ENCODE measurements at regions not wholly inside any gene's neighbourhood (a gene's known extent, or its start where the extent isn't known, plus 50 kb on each side); places are given as distances from the start of the nearest gene placed in this dataset.

DNA sequence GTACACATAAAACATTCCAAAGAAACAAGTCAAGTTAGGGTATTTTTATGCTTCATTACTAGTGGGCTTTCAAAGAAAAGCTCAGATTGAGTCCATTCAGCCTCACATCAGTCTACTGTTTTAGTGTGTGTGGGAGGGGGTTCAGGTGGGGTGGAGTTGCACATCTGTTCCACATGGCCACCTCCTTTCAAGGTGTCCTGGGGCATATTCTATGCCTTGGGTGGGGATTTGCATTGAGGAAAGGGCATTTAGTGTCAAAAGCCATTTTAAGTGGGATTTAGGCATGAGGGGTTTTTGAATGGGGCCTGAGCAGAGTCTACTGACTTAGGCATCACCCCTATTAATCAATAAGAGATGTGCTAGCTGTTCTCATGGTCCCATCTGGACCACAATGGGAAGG is 983.1 kb downstream of the TLE4 start:
- Histone ChIP-seq H3K36me3 (ENCODE audit: control insufficient read depth, insufficient read depth, low read length) (no peaks in the 10 kb centered on the region), H3K9me3 (ENCODE audit: control insufficient read depth, insufficient read depth, low read length) (no peaks in the 10 kb centered on the region), H3K4me3 (ENCODE audit: low read depth, low read length) (no peak overlapping the region), H3K27me3 (ENCODE audit: control insufficient read depth, insufficient read depth, low read length) (no peaks in the 10 kb centered on the region), H3K4me1 (ENCODE audit: control insufficient read depth, insufficient read depth, low read length) (no peaks in the 10 kb centered on the region), H3K9ac (ENCODE audit: low read depth, low read length) (no peak overlapping the region)

DNA sequence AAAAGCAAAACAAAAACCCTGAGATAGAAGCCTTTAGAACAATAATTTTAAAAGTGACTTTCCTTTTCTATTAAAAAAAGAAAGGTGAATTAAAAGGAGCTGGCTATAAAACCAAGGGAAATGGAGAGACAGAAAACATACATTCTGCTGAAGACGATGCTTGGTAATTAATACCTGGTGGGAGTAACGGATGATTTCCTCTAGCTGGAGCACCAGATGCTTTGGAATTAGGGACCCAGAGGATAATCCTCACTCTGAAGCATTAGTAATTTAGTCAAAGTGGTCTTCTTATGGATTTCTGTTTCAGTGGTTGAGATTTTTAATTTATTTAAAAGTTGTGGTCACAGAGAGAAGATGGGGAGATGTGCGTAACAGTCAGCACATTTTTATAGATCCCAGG is 982.5 kb downstream of the TLE4 start:
- H3K36me3 ChIP-seq (ENCODE audit: control insufficient read depth, insufficient read depth, low read length): no peaks in the 10 kb centered on the region
- H3K9me3 ChIP-seq (ENCODE audit: control insufficient read depth, insufficient read depth, low read length): no peaks in the 10 kb centered on the region
- H3K4me1 ChIP-seq (ENCODE audit: control insufficient read depth, insufficient read depth, low read length): no peaks in the 10 kb centered on the region
- no peak overlapping the region for H3K4me3 ChIP-seq (ENCODE audit: low read depth, low read length)
- H3K27me3 ChIP-seq (ENCODE audit: control insufficient read depth, insufficient read depth, low read length): no peaks in the 10 kb centered on the region
- H3K9ac ChIP-seq (ENCODE audit: low read depth, low read length): no peak overlapping the region

DNA sequence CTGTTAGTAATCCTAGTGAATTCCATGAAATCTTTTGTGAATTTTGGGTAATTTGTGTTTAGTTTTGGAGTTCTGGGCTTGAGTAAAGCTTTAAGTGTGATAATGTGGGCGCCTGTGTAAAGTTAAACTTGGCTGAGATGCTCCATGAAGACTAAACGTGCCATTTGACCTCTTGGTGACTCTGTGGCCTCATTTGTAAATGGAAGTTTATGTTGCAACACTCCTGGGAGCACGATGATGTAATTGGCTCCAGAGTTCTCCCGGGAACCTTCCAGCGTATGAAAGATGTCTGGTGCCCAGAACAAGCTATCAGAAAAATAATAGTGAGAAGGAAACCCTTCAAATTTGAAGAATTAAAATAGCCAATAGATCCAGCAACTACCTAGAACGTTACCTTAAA is 981.2 kb downstream of the TLE4 start:
- H3K4me1 ChIP-seq (ENCODE audit: control insufficient read depth, insufficient read depth, low read length): no peaks in the 10 kb centered on the region
- no peak overlapping the region for H3K4me3 ChIP-seq (ENCODE audit: low read depth, low read length)
- H3K27me3 ChIP-seq (ENCODE audit: control insufficient read depth, insufficient read depth, low read length): no peaks in the 10 kb centered on the region
- H3K9ac ChIP-seq (ENCODE audit: low read depth, low read length): no peak overlapping the region
- H3K36me3 ChIP-seq (ENCODE audit: control insufficient read depth, insufficient read depth, low read length): no peaks in the 10 kb centered on the region
- no peaks in the 10 kb centered on the region for H3K9me3 ChIP-seq (ENCODE audit: control insufficient read depth, insufficient read depth, low read length)

DNA sequence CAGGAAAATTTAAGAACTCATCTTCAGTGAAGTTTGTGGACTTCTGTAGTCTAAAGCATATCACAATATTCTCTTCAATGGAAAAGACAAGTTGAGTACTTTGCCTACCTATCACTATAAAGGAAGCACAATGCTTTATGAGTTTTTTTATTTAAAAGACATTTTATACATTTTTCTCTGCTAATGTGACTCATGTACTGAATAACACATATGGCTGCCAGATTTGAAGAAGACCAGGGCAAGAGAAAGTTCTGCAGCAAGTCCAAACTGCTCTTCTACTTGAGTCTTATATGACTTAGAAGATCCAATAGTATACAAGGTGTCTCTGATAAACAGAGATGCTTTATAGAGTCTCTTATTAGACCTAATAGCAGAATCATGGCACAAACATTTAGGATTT is 978.4 kb downstream of the TLE4 start:
- Histone ChIP-seq H3K9me3 (ENCODE audit: control insufficient read depth, insufficient read depth, low read length) (no peaks in the 10 kb centered on the region), H3K9ac (ENCODE audit: low read depth, low read length) (no peak overlapping the region), H3K36me3 (ENCODE audit: control insufficient read depth, insufficient read depth, low read length) (no peaks in the 10 kb centered on the region), H3K4me3 (ENCODE audit: low read depth, low read length) (no peak overlapping the region), H3K27me3 (ENCODE audit: control insufficient read depth, insufficient read depth, low read length) (no peaks in the 10 kb centered on the region), H3K4me1 (ENCODE audit: control insufficient read depth, insufficient read depth, low read length) (no peaks in the 10 kb centered on the region)

DNA sequence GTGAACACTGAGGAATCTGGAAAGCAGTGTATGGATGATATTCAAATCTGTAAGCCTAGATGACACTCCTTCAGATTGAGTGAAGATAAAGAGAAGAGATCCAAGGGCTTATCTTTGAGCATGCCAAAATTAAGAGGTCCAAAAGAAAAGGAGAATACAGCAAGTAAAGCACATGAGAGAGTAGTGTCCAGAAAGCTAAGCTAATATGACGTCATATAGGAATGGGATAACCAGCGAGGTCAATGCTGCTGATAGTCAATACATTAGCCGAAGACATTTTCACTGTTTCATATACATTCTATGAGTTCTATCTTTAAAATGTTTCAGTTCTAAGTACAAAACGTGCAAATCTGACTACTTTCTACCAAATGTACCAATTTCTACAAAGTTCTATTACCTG is 975.8 kb downstream of the TLE4 start:
- H3K9me3 ChIP-seq (ENCODE audit: control insufficient read depth, insufficient read depth, low read length): no peaks in the 10 kb centered on the region

DNA sequence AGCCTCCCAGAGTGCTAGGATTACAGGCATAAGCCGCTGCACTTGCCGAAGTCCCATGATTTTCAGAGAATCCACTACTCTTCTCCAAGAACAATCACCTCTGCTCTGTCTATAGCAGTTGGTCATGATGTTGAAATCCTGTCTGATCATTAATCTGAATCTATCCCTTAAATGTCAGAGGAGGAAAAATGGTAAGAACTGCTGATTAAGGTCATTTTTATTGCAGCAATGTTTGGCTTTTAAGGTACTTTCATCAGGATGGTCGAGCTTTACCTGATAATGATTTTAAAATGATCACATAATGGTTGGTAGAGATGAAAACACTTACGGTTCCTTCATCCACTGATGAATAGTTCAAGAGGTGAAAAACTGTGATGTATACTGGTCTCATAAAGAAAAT is 968.6 kb downstream of the TLE4 start:
- Histone ChIP-seq H3K9me3 (ENCODE audit: control insufficient read depth, insufficient read depth, low read length) (no peaks in the 10 kb centered on the region), H3K4me3 (ENCODE audit: low read depth, low read length) (no peak overlapping the region)

More for the DNA sequence above, 975.8 kb downstream of the TLE4 start:
- Histone ChIP-seq H3K36me3 (ENCODE audit: control insufficient read depth, insufficient read depth, low read length) (no peaks in the 10 kb centered on the region), H3K4me3 (ENCODE audit: low read depth, low read length) (no peak overlapping the region), H3K4me1 (ENCODE audit: control insufficient read depth, insufficient read depth, low read length) (no peaks in the 10 kb centered on the region), H3K9ac (ENCODE audit: low read depth, low read length) (no peak overlapping the region), H3K27me3 (ENCODE audit: control insufficient read depth, insufficient read depth, low read length) (no peaks in the 10 kb centered on the region)

DNA sequence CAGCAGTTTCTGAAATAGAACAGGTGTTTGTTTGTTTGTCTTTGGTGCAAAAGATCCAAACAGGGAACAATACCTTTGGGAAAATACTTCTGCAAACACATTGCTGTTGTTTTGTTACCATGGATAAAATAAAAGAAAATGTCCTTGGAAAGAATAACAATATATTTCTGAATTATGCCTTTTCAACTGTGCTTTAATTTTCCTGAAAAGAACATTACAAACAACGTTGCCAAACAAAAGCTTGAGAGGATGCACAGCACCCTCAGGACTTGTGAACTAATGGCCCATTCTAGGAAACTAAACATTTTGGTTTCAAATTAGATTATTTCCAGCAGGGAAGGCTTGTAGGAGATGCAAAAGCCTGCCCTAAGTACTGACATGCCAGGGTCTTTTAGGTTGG is 967.2 kb downstream of the TLE4 start:
- no peaks in the 10 kb centered on the region for H3K9me3 ChIP-seq (ENCODE audit: control insufficient read depth, insufficient read depth, low read length)
- no peaks in the 10 kb centered on the region for H3K27me3 ChIP-seq (ENCODE audit: control insufficient read depth, insufficient read depth, low read length)
- no peak overlapping the region for H3K9ac ChIP-seq (ENCODE audit: low read depth, low read length)
- no peaks in the 10 kb centered on the region for H3K36me3 ChIP-seq (ENCODE audit: control insufficient read depth, insufficient read depth, low read length)
- H3K4me1 ChIP-seq (ENCODE audit: control insufficient read depth, insufficient read depth, low read length): no peaks in the 10 kb centered on the region
- H3K4me3 ChIP-seq (ENCODE audit: low read depth, low read length): no peak overlapping the region

More for the DNA sequence above, 968.6 kb downstream of the TLE4 start:
- Histone ChIP-seq H3K4me1 (ENCODE audit: control insufficient read depth, insufficient read depth, low read length) (no peaks in the 10 kb centered on the region), H3K9ac (ENCODE audit: low read depth, low read length) (no peak overlapping the region), H3K27me3 (ENCODE audit: control insufficient read depth, insufficient read depth, low read length) (no peaks in the 10 kb centered on the region), H3K36me3 (ENCODE audit: control insufficient read depth, insufficient read depth, low read length) (no peaks in the 10 kb centered on the region)

DNA sequence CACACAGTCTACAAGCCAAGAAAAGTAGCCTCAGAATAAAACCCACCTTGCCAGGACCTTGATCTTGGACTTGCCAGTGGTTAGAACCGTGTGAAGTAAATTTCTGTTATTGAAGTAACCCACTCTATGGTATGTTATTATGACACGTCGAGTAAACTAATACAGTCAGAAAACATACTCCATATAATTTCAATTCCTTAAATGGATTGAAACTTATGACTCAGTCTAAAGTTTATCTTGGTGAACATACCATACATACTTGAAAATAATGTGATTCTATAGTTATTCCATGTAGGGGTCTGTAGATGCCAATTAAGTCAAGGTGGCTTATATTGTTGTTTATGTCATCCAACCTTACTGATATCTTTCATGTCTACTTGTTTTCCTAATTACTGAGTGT is 950.7 kb downstream of the TLE4 start:
- no peaks in the 10 kb centered on the region for H3K4me1 ChIP-seq (ENCODE audit: control insufficient read depth, insufficient read depth, low read length)
- no peaks in the 10 kb centered on the region for H3K9me3 ChIP-seq (ENCODE audit: control insufficient read depth, insufficient read depth, low read length)
- no peak overlapping the region for H3K4me3 ChIP-seq (ENCODE audit: low read depth, low read length)
- no peak overlapping the region for H3K9ac ChIP-seq (ENCODE audit: low read depth, low read length)
- H3K36me3 ChIP-seq (ENCODE audit: control insufficient read depth, insufficient read depth, low read length): peaks cover 2% of the 10 kb centered on the region
- no peaks in the 10 kb centered on the region for H3K27me3 ChIP-seq (ENCODE audit: control insufficient read depth, insufficient read depth, low read length)

DNA sequence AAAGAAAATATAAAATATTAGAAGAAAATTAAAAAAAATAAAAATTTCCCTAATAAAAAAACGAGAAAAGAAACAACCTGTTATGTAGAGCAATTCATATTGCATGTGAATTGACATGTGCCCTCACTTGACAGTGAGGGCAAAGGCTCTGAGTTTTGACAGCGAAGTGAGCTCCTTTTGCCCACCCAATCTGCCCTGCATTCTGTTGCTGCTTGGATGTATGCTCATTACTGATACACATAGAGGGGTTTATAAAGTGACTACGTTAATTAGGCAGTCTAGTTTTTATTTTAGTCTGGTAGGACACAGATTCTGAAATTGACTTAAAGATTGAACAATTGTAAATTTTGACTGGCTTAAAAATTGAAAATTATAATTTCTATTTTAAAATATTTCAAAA is 949.4 kb downstream of the TLE4 start:
- no peaks in the 10 kb centered on the region for H3K4me1 ChIP-seq (ENCODE audit: control insufficient read depth, insufficient read depth, low read length)
- H3K9me3 ChIP-seq (ENCODE audit: control insufficient read depth, insufficient read depth, low read length): no peaks in the 10 kb centered on the region
- H3K36me3 ChIP-seq (ENCODE audit: control insufficient read depth, insufficient read depth, low read length): peaks cover 2% of the 10 kb centered on the region
- H3K27me3 ChIP-seq (ENCODE audit: control insufficient read depth, insufficient read depth, low read length): no peaks in the 10 kb centered on the region
- no peak overlapping the region for H3K4me3 ChIP-seq (ENCODE audit: low read depth, low read length)
- no peak overlapping the region for H3K9ac ChIP-seq (ENCODE audit: low read depth, low read length)

DNA sequence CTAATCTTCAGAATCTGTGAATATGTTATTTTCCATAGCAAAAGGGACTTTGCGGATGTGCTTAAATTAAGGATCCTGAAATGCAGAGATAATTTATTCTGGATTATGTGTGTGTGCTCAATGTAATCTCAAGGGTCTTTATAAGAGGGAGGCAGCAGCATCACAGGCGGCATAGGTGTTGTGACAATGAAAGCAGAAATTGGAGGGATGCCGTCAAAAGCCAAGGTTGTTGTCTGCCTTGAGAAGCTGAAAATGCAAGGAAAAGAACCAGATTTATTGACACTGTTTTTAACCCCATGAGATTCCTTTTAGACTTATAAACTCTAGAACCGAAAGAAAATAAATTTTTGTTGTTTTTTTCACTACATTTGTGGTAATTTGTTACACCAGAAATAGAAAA is 948.5 kb downstream of the TLE4 start:
- H3K36me3 ChIP-seq (ENCODE audit: control insufficient read depth, insufficient read depth, low read length): peaks cover 2% of the 10 kb centered on the region
- no peak overlapping the region for H3K4me3 ChIP-seq (ENCODE audit: low read depth, low read length)
- H3K27me3 ChIP-seq (ENCODE audit: control insufficient read depth, insufficient read depth, low read length): no peaks in the 10 kb centered on the region
- H3K9ac ChIP-seq (ENCODE audit: low read depth, low read length): no peak overlapping the region
- H3K9me3 ChIP-seq (ENCODE audit: control insufficient read depth, insufficient read depth, low read length): no peaks in the 10 kb centered on the region
- no peaks in the 10 kb centered on the region for H3K4me1 ChIP-seq (ENCODE audit: control insufficient read depth, insufficient read depth, low read length)

DNA sequence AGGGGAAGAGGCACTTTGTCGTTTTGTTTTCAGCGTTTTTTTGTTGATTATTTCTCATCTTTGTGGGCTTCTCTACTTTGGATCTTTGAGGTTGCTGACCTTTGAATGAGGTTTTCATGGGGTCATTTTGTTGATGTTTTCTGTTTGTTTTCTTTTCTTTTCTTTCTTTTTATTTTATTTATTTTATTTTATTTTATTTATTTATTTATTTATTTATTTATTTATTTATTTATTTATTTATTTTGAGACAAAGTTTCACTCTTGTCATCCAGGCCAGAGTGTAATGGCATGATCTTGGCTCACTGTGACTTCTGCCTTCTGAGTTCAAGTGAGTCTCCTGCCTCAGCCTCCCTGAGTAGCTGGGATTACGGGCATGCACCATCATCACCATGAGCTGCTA is 946.7 kb downstream of the TLE4 start:
- Histone ChIP-seq H3K9me3 (ENCODE audit: control insufficient read depth, insufficient read depth, low read length) (no peaks in the 10 kb centered on the region), H3K36me3 (ENCODE audit: control insufficient read depth, insufficient read depth, low read length) (peaks cover 2% of the 10 kb centered on the region), H3K9ac (ENCODE audit: low read depth, low read length) (no peak overlapping the region), H3K27me3 (ENCODE audit: control insufficient read depth, insufficient read depth, low read length) (no peaks in the 10 kb centered on the region), H3K4me3 (ENCODE audit: low read depth, low read length) (no peak overlapping the region), H3K4me1 (ENCODE audit: control insufficient read depth, insufficient read depth, low read length) (no peaks in the 10 kb centered on the region)

DNA sequence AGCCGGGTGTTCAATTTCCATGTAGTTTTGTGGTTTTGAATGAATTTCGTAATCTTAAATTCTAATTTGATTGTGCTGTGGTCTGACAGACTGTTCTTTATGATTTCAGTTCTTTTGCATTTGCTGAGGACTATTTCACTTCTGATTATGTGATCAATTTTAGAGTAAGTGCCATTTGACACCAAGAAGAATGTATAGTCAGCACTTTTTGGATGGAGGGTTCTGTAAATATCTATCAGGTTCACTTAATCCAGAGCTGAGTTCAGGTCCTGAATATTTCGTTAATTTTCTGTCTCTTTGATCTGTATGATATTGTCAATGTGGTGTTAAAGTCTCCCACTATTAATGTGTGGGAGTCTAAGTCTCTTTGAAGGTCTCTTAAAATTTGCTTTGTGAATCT is 944.9 kb downstream of the TLE4 start:
- Histone ChIP-seq H3K4me1 (ENCODE audit: control insufficient read depth, insufficient read depth, low read length) (no peaks in the 10 kb centered on the region), H3K9ac (ENCODE audit: low read depth, low read length) (no peak overlapping the region), H3K36me3 (ENCODE audit: control insufficient read depth, insufficient read depth, low read length) (peaks cover 2% of the 10 kb centered on the region), H3K4me3 (ENCODE audit: low read depth, low read length) (no peak overlapping the region), H3K27me3 (ENCODE audit: control insufficient read depth, insufficient read depth, low read length) (no peaks in the 10 kb centered on the region), H3K9me3 (ENCODE audit: control insufficient read depth, insufficient read depth, low read length) (no peaks in the 10 kb centered on the region)

DNA sequence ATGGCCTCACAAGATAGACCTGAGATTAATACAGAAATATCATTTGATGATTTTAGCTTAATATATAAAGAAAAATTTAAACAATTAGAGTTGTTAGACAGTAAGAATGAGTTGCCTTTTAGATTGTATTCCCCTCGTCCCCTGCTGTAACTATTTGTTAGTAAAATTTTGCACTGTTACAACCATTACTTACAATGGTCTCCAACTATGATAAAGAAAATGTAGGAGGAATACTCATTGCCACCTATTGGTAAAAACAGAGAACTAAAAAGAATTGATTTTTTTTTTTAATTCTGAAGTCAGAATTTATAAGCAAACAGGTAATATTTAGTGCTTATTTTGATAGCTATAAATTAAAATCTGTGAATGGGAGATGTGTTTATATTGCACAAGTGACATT is 937.6 kb downstream of the TLE4 start:
- Histone ChIP-seq H3K9ac (ENCODE audit: low read depth, low read length) (no peak overlapping the region), H3K4me1 (ENCODE audit: control insufficient read depth, insufficient read depth, low read length) (no peaks in the 10 kb centered on the region), H3K9me3 (ENCODE audit: control insufficient read depth, insufficient read depth, low read length) (no peaks in the 10 kb centered on the region), H3K27me3 (ENCODE audit: control insufficient read depth, insufficient read depth, low read length) (no peaks in the 10 kb centered on the region), H3K36me3 (ENCODE audit: control insufficient read depth, insufficient read depth, low read length) (no peaks in the 10 kb centered on the region), H3K4me3 (ENCODE audit: low read depth, low read length) (no peak overlapping the region)

Data from iPS-15b (cell line).